GM12891 (cell line): ENCODE measurements at regions not wholly inside any gene's neighbourhood (a gene's known extent, or its start where the extent isn't known, plus 50 kb on each side); places are given as distances from the start of the nearest gene placed in this dataset.

ENCODE experiments used
- PAX5 ChIP-seq: IDR thresholded peaks from 2 replicates; pipeline ENCODE4 v1.6.1; 2011; ENCODE audit warnings: low read length, moderate library complexity, mild to moderate bottlenecking; ENCODE audit not compliant: insufficient read depth, severe bottlenecking
- POLR2A ChIP-seq: IDR thresholded peaks from 2 replicates; pipeline ENCODE4 v1.6.1; 2011; ENCODE audit warnings: low read depth, low read length, control low read depth
- POLR2AphosphoS5 ChIP-seq: IDR thresholded peaks from 2 replicates; pipeline ENCODE4 v1.6.1; 2011; ENCODE audit warnings: low read depth, low read length, control low read depth
- POU2F2 ChIP-seq: IDR thresholded peaks from 2 replicates; pipeline ENCODE4 v1.6.1; 2011; ENCODE audit warnings: low read depth, mild to moderate bottlenecking, control low read depth, low read length, moderate library complexity
- SPI1 ChIP-seq: IDR thresholded peaks from 2 replicates; pipeline ENCODE4 v1.6.1; 2011; ENCODE audit warnings: low read depth, low read length, control low read depth
- TAF1 ChIP-seq: IDR thresholded peaks from 2 replicates; pipeline ENCODE4 v1.6.1; 2011; ENCODE audit warnings: low read depth, low read length, control low read depth

GRCh38 chrY:12421072-12421787 lies 279.8 kb upstream of the USP9Y start:
- TF ChIP-seq POLR2A (no peak), POU2F2 (no peak), POLR2AphosphoS5 (no peak), TAF1 (no peak), SPI1 (no peak), PAX5 (no peak)
